ENCODE measurements at regions not wholly inside any gene's neighbourhood (a gene's known extent, or its start where the extent isn't known, plus 50 kb on each side); places are given as distances from the start of the nearest gene placed in this dataset.

GRCh38 chr18:22817844-22818243 is 115.3 kb upstream of the RBBP8 start:
- H3K79me2 ChIP-seq (ENCODE audit: low read length), result no peaks in the 10 kb centered on the region
- peaks cover 20% of the 10 kb centered on the region; the same call in 1 of the 2 replicates for H3K4me1 ChIP-seq (ENCODE audit: low read length)
- 0 out of 2 replicates have a peak overlapping the region, but pooled peaks have one; percentile 5 for H3K4me2 ChIP-seq (ENCODE audit: low read depth, low read length)
- no peak overlapping the region for H3K4me3 ChIP-seq (ENCODE audit: low read length)
- H3K9me2 ChIP-seq (replicated peaks; ENCODE audit: insufficient read depth, low read length), result no peaks in the 10 kb centered on the region
- H3K36me3 ChIP-seq (replicated peaks; ENCODE audit: insufficient read depth, low read length), result no peaks in the 10 kb centered on the region
- no peak overlapping the region for H3K9ac ChIP-seq (ENCODE audit: low read length)
- TF ChIP-seq EZH2 (optimal IDR thresholded peaks at IDR 0.05; ENCODE audit: low read depth, low read length), result no peak
- TF ChIP-seq CTCF (IDR thresholded peaks at IDR 0.05; ENCODE audit: low read length), result no peak
- TF ChIP-seq EZH2phosphoT487 (IDR thresholded peaks at IDR 0.05; ENCODE audit: low read length), result no peak
- no peaks in the 10 kb centered on the region for H3K27me3 ChIP-seq (replicated peaks; ENCODE audit: insufficient read depth, low read length)
- H3K9me3 ChIP-seq (replicated peaks; ENCODE audit: insufficient read depth, low read length), result no peaks in the 10 kb centered on the region
- H3F3A ChIP-seq (ENCODE audit: insufficient read depth, low read length), result 0 out of 2 replicates have a peak, but pooled peaks cover 3% of the 10 kb centered on the region
- peak overlapping the region; percentile 25 for H2AFZ ChIP-seq (ENCODE audit: low read length)
- no peak overlapping the region for H3K27ac ChIP-seq (ENCODE audit: low read length)
- DNase-seq, result peak; percentile 48
- no peaks in the 10 kb centered on the region for H4K20me1 ChIP-seq (ENCODE audit: insufficient read depth, low read length)

GRCh38 chr18:22822024-22822423 is 111.1 kb upstream of the RBBP8 start:
- Histone ChIP-seq H3K36me3 (replicated peaks; ENCODE audit: insufficient read depth, low read length) (no peaks in the 10 kb centered on the region), H3K27ac (ENCODE audit: low read length) (no peak overlapping the region), H3K4me3 (ENCODE audit: low read length) (no peak overlapping the region), H3K4me2 (ENCODE audit: low read depth, low read length) (peak overlapping the region; percentile 64; the same call in 1 of the 2 replicates), H3F3A (ENCODE audit: insufficient read depth, low read length) (peaks cover 7% of the 10 kb centered on the region; the same call in 1 of the 2 replicates), H3K27me3 (replicated peaks; ENCODE audit: insufficient read depth, low read length) (no peaks in the 10 kb centered on the region), H3K9me3 (replicated peaks; ENCODE audit: insufficient read depth, low read length) (no peaks in the 10 kb centered on the region), H3K79me2 (ENCODE audit: low read length) (no peaks in the 10 kb centered on the region), H3K9me2 (replicated peaks; ENCODE audit: insufficient read depth, low read length) (no peaks in the 10 kb centered on the region), H2AFZ (ENCODE audit: low read length) (0 out of 2 replicates have a peak overlapping the region, but pooled peaks have one; percentile 47), H3K4me1 (ENCODE audit: low read length) (peaks cover 26% of the 10 kb centered on the region; the same call in 1 of the 2 replicates), H4K20me1 (ENCODE audit: insufficient read depth, low read length) (no peaks in the 10 kb centered on the region), H3K9ac (ENCODE audit: low read length) (no peak overlapping the region)
- TF ChIP-seq CTCF (IDR thresholded peaks at IDR 0.05; ENCODE audit: low read length) (no peak), EZH2phosphoT487 (IDR thresholded peaks at IDR 0.05; ENCODE audit: low read length) (no peak), EZH2 (optimal IDR thresholded peaks at IDR 0.05; ENCODE audit: low read depth, low read length) (no peak)
- DNase-seq, result no peak

GRCh38 chr18:22822841-22823508 is 110.2 kb upstream of the RBBP8 start:
- TF ChIP-seq CTCF (IDR thresholded peaks at IDR 0.05; ENCODE audit: low read length) (no peak), EZH2 (optimal IDR thresholded peaks at IDR 0.05; ENCODE audit: low read depth, low read length) (no peak), EZH2phosphoT487 (IDR thresholded peaks at IDR 0.05; ENCODE audit: low read length) (no peak)
- H2AFZ ChIP-seq (ENCODE audit: low read length), result peak overlapping the region; percentile 47
- no peaks in the 10 kb centered on the region for H3K36me3 ChIP-seq (replicated peaks; ENCODE audit: insufficient read depth, low read length)
- peak overlapping the region; percentile 64 for H3K4me2 ChIP-seq (ENCODE audit: low read depth, low read length)
- H3K79me2 ChIP-seq (ENCODE audit: low read length), result no peaks in the 10 kb centered on the region
- H3K4me3 ChIP-seq (ENCODE audit: low read length), result peak overlapping the region; percentile 43
- no peaks in the 10 kb centered on the region for H3K27me3 ChIP-seq (replicated peaks; ENCODE audit: insufficient read depth, low read length)
- no peaks in the 10 kb centered on the region for H4K20me1 ChIP-seq (ENCODE audit: insufficient read depth, low read length)
- peak overlapping the region; percentile 17; the same call in 1 of the 2 replicates for H3K9ac ChIP-seq (ENCODE audit: low read length)
- peaks cover 7% of the 10 kb centered on the region; the same call in 1 of the 2 replicates for H3F3A ChIP-seq (ENCODE audit: insufficient read depth, low read length)
- DNase-seq, result peak; percentile 77
- H3K9me2 ChIP-seq (replicated peaks; ENCODE audit: insufficient read depth, low read length), result no peaks in the 10 kb centered on the region
- H3K4me1 ChIP-seq (ENCODE audit: low read length), result peaks cover 21% of the 10 kb centered on the region; the same call in 1 of the 2 replicates
- H3K9me3 ChIP-seq (replicated peaks; ENCODE audit: insufficient read depth, low read length), result no peaks in the 10 kb centered on the region
- H3K27ac ChIP-seq (ENCODE audit: low read length), result peak overlapping the region; percentile 46; the same call in 1 of the 2 replicates

Data from MM.1S (cell line).